Right lobe of liver (tissue), 6 donors: ENCODE measurements at regions not wholly inside any gene's neighbourhood (a gene's known extent, or its start where the extent isn't known, plus 50 kb on each side); places are given as distances from the start of the nearest gene placed in this dataset.
"Not testable (repeated sequence)": the region's sequence is repeated elsewhere in the genome, so short reads cannot be mapped to it uniquely, and the experiment has no call there.

Source experiments
- ATAC-seq, 4 donors: fragments of 200-7000 bp; cut with Tn5 transposase; one replicate each; pipeline ENCODE4 v1.9.1; 2020; ENCODE audit warnings: mild to moderate bottlenecking in 4 of 4, moderate library complexity in 4 of 4
- DNase-seq, 3 donors: peaks; one replicate each; pipeline ENCODE4 v3.0.0-alpha.2; 2020
- H3K27ac ChIP-seq, 3 donors: fragments of 200-600 bp; one replicate each; pipeline ENCODE4 v1.8.0; 2022
- H3K27me3 ChIP-seq, 2 donors: fragments of 200-600 bp; one replicate each; pipeline ENCODE4 v1.8.0; 2022
- H3K36me3 ChIP-seq, 4 donors: fragments of 200-600 bp; sonication (generic) in 1 of 4; one replicate each; pipeline versions ENCODE4 v1.5.1 to v1.8.0; 2017 to 2022; ENCODE audit warnings: control low read depth in 1 of 4
- H3K4me1 ChIP-seq, 4 donors: fragments of 200-600 bp; sonication (generic) in 1 of 4; one replicate each; pipeline versions ENCODE4 v1.5.1 to v1.8.0; 2017 to 2022; ENCODE audit warnings: control low read depth in 1 of 4
- H3K4me3 ChIP-seq, 3 donors: fragments of 200-600 bp; one replicate each; pipeline ENCODE4 v1.8.0; 2022
- H3K9me3 ChIP-seq, 4 donors: fragments of 200-600 bp; sonication (generic) in 1 of 4; one replicate each; pipeline versions ENCODE4 v1.5.1 to v1.8.0; 2017 to 2022; ENCODE audit warnings: control low read depth in 1 of 4
- POLR2A ChIP-seq: fragments of 450-650 bp; IDR thresholded peaks from one replicate; pipeline ENCODE4 v1.6.1; 2017; ENCODE audit warnings: antibody characterized with exemption, mild to moderate bottlenecking
- WGBS: methylation state at CpG from one replicate; pipeline ENCODE4 v1.1.6; 2018; ENCODE audit warnings: low coverage, low lambda C conversion rate; ENCODE audit not compliant: insufficient coverage; ENCODE audit errors: missing lambda C conversion rate; 5-methylcytosine and 5-hydroxymethylcytosine counted together
- intact Hi-C, 2 donors: fragments of 100-400 bp; cut with DNase I; formaldehyde crosslinking; loops; one replicate each; pipeline versions ENCODE4 v1.11.2 to v1.14.1; 2022
- TF ChIP-seq, protein P1 (sequence below), 4 donors: fragments of 200-600 bp in 3 of 4; fragments of 450-650 bp in 1 of 4; IDR thresholded peaks; one replicate each; pipeline versions ENCODE4 v1.5.1 to v1.8.0; 2016 to 2022; ENCODE audit warnings: antibody characterized with exemption in 4 of 4, mild to moderate bottlenecking in 2 of 4
- donor health status: DM: no; HTN: yes; CAD: no.
- donor health status: DM: no; HTN: no; CAD: no.
- donor health status: DM: no; HTN: no; CAD: no.
- donor health status: DM: no; HTN: yes; CAD: no.
- donor health status: DM: no; HTN: yes; CAD: no.

DNA sequence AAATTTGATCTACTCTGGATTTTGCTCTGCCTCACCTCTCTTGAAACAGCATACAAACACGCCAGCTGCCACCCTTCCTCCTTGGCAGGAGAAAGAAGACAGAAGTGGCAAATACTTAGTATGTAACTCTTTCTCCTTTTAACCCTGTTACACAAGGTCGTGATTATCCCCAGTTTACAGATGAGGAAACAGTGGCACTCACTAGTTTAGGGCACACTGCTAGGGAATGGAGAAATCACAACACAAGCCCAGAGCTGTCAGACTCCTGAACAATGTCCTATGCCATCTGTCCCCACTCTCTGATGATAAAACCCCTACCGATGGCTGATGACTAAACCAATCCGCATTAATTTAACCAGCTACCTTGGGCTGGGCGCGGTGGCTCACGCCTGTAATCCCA lies 79.7 kb downstream of the FGD2 start:
- no peaks in the 10 kb centered on the region for H3K36me3 ChIP-seq
- intact Hi-C loops = no loop called here
- no peak overlapping the region for H3K27ac ChIP-seq
- TF ChIP-seq, protein P1, sequence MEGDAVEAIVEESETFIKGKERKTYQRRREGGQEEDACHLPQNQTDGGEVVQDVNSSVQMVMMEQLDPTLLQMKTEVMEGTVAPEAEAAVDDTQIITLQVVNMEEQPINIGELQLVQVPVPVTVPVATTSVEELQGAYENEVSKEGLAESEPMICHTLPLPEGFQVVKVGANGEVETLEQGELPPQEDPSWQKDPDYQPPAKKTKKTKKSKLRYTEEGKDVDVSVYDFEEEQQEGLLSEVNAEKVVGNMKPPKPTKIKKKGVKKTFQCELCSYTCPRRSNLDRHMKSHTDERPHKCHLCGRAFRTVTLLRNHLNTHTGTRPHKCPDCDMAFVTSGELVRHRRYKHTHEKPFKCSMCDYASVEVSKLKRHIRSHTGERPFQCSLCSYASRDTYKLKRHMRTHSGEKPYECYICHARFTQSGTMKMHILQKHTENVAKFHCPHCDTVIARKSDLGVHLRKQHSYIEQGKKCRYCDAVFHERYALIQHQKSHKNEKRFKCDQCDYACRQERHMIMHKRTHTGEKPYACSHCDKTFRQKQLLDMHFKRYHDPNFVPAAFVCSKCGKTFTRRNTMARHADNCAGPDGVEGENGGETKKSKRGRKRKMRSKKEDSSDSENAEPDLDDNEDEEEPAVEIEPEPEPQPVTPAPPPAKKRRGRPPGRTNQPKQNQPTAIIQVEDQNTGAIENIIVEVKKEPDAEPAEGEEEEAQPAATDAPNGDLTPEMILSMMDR (IDR thresholded peaks at IDR 0.05) = no peak
- no peak for TF ChIP-seq POLR2A
- 89% methylated on average over 6 of the region's 7 CpGs for WGBS
- no peaks in the 10 kb centered on the region for H3K9me3 ChIP-seq
- no peak overlapping the region for H3K4me3 ChIP-seq
- DNase-seq (no peak), ATAC-seq (no peak)
- no peaks in the 10 kb centered on the region for H3K27me3 ChIP-seq
- peaks cover 0 to 32% (median 14%) of the 10 kb centered on the region in 4 donors for H3K4me1 ChIP-seq

DNA sequence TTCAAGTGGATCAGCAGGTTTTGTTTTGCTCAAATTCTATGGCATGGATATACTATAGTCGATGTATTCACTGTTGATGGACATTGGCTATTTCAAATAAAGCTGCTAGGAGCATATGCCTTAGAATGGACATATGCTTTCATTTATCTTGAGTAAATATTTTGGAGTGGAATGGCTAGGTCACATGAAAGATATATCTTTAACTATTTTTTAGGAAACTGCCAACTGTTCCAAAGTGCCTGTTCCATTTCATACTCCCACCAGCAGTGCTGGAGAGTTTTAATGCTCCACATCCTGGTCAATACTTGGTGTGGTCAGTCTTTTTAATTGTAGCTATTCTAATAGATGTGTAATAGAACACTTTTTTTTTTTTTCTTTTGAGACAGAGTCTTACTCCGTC lies 81.1 kb upstream of the PIM1 start:
- Histone ChIP-seq H3K9me3 (no peaks in the 10 kb centered on the region), H3K27me3 (no peaks in the 10 kb centered on the region), H3K4me1 (peaks cover 0 to 9% (median 4%) of the 10 kb centered on the region in 4 donors), H3K36me3 (no peaks in the 10 kb centered on the region), H3K4me3 (no peak overlapping the region), H3K27ac (no peak overlapping the region)
- WGBS = 83% methylated on average over 1 of the region's 2 CpGs
- ATAC-seq (no peak), DNase-seq (no peak)
- TF ChIP-seq, protein P1 (IDR thresholded peaks at IDR 0.05) = no peak
- no peak for TF ChIP-seq POLR2A
- intact Hi-C loops = no loop called here

DNA sequence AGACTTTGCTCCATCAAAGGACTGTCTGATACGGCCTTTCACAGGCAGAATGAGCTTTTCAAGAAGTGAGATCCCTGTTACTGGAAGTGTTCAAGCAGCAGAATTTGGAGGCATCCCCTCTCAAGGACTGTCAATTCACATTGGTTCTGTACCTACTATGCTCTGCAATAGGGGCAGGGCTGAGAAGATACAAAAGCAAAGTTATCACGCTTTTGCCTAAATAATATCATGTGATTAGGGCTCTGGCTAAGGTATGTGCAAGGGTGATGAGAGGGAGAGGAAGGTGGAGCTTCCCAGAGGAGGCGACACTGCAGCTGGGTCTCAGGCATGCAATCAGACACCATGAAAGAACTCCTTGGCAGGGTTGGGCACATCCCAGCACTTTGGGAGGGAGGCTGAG lies 80.2 kb upstream of the PIM1 start:
- Histone ChIP-seq H3K4me3 (no peak overlapping the region), H3K4me1 (no peaks in the 10 kb centered on the region), H3K36me3 (no peaks in the 10 kb centered on the region), H3K27ac (no peak overlapping the region), H3K9me3 (no peaks in the 10 kb centered on the region), H3K27me3 (no peaks in the 10 kb centered on the region)
- 89% methylated on average over 2 of the region's 3 CpGs for WGBS
- TF ChIP-seq, protein P1 (IDR thresholded peaks at IDR 0.05) = no peak
- intact Hi-C loops = no loop called here
- DNase-seq (no peak), ATAC-seq (no peak)

DNA sequence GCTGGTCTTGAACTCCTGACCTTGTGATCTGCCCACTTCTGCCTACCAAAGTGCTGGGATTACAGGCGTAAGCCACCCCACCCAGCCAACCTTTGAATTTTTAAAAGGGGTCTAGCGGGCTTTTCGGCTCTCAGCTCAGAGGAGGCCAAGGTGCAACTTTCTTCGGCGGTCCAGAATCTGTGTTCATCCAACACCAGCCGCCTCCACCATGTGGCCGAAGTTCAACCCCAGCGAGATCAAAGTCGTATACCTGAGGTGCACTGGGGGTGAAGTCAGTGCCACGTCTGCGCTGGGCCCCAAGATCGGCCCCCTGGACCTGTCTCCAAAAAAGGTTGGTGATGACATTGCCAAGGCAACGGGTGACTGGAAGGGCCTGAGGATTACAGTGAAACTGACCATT lies 78.8 kb upstream of the PIM1 start:
- H3K9me3 ChIP-seq, intact Hi-C loops, H3K27me3 ChIP-seq, H3K4me3 ChIP-seq, DNase-seq, H3K27ac ChIP-seq, ATAC-seq, H3K36me3 ChIP-seq, H3K4me1 ChIP-seq: not testable (repeated sequence)
- WGBS = 95% methylated on average over 8 of the region's 13 CpGs

DNA sequence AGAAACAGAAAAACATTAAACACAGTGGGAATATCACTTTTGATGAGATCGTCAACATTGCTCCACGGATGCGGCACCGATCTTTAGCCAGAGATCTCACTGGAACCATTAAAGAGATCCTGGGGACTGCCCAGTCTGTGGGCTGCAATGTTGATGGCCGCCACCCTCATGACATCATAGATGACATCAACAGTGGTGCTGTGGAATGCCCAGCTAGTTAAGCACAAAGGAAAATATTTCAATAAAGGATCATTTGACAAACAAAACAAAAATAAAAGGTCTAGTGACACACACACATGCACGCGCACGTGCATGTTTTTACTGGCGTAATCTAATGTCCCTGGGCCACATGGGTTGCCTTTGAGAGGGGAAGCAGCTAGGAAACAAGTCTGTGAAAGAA lies 78.4 kb upstream of the PIM1 start:
- H3K27me3 ChIP-seq, intact Hi-C loops, DNase-seq, H3K9me3 ChIP-seq, H3K4me3 ChIP-seq, ATAC-seq, H3K36me3 ChIP-seq, H3K27ac ChIP-seq, H3K4me1 ChIP-seq: not testable (repeated sequence)
- 97% methylated on average over 9 of the region's 9 CpGs for WGBS
